ENCODE measurements at regions not wholly inside any gene's neighbourhood (a gene's known extent, or its start where the extent isn't known, plus 50 kb on each side); places are given as distances from the start of the nearest gene placed in this dataset.

DNA sequence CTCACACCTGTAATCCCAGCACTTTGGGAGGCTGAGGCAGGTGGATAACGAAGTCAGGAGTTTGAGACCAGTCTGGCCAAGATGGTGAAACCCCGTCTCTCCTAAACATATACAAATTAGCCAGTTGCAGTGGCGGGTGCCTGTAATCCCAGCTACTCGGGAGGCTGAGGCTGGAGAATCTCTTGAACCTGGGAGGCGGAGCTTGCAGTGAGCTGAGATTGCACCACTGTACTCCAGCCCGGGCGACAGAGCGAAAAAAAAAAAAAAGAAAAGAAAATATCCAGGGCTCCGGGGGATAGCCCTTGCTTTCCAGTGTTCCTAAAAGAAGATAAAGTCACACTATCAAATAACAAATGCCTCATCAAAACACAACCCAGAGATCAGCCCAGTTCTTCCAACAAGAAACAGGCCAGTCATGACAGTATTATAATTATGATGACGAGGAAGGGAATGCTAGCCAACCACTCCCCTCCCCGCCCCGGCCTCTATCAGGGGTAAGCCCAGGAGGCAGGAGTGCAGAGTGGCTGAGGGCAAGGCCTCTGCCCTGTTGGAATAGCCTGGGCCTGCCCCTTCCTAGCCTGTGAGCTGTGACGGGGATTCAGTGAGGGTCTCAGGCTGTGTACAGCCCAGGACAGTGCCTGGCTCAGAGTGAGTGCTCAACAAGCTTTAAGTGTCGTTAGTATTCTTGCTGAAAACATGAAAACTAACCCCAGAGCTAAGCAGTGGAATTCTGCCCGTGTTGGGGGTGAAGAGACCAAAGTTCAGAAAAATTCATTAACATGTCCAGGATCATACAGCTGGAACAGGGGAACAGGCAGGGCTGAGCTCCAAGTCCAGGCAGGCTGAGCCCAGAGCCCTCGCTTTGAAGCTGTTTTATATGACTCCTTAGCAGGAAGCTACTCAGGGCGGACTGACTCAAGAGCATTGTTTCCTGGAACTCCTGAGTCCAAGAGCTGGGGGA is 54.3 kb downstream of the FAM241B start:
- DNase-seq (ENCODE audit: low spot score): no peak

DNA sequence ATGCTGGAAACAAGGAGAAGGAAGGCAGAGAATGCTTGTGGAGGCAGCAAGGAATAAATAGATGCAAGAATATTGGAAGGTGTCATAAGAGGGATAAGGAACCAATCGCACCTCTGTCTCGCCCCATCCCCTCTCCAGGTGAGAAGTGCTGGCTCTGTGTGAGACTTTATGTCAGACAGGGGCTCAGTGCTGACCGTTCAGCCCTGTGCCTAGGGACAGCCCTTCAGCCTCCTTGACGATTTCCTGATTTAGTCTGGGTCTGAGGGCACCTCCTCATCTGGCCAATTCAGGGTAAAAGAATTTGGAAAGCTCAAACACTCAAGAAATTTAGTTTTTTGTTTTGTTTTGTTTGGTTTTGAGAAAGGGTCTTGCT is 54.9 kb downstream of the FAM241B start:
- DNase-seq (ENCODE audit: low spot score): no peak

DNA sequence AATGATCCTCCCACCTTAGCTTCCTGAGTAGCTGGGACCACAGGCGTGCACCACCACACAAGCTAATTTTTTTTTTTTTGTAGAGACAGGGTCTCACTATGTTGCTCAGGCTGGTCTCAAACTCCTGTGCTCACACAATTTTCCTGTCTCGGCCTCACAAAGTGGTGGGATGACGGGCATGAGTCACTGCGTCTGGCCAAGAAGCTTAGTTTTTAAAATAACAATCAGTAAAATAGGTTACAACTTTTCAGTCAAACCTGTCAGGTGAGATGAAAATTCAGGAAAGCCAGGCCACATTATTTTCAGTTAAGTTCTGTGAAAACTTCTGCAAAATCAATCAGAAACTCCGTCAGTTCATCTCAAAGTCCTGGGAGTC is 55.4 kb downstream of the FAM241B start:
- DNase-seq (ENCODE audit: low spot score): no peak

DNA sequence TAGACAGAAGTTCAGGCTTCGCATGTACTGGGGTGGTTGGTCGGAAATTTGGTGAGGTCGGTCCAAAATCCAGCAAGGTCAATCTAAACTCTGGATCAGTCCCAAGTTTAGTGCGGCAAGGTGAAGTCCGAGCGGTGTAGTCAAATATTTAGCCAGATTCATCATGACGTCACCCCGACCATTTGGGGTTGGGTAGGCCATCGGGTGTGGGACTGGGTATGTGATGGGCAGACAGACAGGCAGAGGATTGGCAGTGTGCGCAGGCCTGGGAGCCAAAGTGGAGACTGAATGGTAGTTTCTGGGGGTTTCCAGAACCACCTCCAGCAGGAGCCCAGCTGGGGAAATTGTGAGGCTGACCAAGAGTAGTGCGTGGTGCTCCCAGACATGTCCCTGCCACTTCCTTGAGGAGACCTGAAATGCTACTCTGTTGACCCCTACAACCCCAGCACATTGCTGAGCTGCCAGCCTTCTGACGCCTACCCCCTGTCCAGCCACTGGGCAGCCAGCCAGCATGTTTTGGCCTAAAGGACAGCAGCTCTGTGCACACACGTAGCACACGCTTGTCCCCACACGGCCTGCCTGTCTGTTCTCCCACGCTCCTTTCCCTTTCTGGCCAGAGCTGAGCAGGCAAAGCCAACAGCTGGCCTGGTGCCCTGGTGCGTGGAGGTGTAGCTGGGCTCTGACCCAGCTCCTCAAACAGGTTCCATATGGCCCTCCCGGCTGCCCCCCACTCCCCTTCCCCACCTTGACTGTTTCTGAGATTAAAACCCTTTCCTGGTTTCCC is 55.9 kb downstream of the FAM241B start:
- no peak for DNase-seq (ENCODE audit: low spot score)

DNA sequence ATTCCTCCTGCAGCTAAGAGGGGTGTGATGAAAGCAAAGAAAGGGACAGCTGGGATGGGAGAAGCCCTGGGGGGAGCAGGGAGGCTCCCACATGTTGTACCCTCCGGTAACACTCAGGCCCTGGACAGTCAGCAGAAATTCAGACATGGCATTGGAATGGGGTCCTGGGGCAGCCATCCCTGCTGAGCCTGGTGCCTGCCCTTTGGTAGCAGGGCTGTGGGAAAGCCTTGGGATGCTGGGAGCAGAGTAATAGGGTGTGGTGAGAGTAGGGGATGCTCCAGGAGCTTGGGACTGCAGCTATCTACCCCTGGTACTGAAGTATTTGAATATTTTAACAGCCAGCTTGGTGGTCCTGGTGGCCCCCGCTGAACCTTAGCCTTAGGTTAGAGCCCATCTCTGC is 56.8 kb downstream of the FAM241B start:
- no peak for DNase-seq (ENCODE audit: low spot score)

DNA sequence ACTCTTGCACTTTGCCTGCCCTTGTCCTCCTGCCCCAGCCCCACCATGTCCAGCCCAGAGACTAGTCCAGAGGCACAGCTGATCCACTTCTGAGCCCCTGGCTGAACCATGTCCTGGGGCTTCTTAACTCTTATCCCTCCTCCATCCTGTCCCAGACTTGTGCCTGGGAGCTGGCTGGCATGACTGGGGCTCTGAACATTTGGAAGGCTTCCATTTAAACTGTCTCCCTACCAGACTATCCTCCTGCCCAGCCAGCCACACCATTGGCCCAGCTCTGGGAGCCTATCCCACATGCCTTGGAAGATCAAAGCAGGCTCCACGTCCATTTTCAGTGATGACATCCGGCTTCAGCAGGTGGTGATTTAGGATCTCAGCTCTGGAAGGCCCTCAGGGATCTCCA is 57.4 kb downstream of the FAM241B start:
- DNase-seq (ENCODE audit: low spot score): no peak

DNA sequence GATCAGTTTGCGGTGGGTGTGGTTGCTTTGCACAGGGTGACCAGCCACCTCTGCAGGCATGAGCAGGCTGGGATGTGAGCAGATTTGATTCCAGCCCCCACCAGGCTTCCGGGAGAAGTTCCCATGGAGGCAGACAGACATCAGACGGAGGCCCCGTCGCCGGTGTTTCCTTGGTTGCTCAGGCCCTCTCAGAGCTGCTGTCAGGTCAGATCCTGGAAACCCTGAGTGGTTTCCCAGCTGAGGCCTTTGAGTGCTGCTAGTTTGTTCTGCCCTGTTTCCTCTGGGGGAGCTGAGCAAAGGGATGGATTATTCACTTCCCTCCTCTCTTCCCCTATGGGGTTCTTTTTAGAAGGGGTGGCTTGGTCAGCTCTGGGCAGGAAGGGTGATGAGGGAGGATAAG is 62.2 kb downstream of the FAM241B start:
- no peak for DNase-seq (ENCODE audit: low spot score)

DNA sequence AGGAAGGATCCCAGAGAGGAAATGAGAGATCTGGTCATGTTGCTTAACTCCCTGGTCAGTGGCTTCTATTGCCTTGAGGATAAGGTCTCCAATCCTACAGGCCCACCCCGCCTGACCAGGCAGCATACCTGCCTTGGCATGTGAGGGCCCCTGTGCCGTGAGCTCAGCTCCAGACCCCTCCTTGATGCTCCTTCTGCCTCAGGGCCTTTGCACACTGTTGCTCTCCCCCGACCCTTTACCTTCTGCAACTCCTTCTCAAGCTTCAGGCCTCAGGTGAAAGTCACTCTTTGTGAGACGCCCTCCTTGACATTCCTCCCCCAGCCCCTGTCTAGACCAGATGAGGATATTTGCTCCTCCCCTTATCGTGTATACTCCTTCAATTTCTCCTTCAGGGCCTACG is 62.8 kb downstream of the FAM241B start:
- DNase-seq (ENCODE audit: low spot score): no peak

DNA sequence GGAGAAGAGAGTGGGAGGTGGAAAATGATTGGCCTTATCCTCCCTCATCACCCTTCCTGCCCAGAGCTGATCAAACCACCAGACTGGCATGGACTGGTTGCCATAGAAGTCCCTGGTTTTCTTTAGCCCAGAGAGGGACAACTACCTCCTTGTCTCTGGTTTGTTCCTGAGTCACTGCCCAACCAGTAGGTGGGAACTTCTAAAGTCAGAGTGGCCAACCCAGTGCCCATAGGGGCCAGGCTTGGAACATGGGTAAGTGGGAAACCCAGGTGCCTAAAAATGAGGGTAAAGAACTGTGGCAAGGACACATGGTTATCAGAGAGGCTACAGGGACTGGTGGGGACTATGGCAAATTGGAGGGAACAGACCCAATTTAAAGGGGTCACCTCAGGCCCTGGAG is 63.8 kb downstream of the FAM241B start:
- no peak for DNase-seq (ENCODE audit: low spot score)

DNA sequence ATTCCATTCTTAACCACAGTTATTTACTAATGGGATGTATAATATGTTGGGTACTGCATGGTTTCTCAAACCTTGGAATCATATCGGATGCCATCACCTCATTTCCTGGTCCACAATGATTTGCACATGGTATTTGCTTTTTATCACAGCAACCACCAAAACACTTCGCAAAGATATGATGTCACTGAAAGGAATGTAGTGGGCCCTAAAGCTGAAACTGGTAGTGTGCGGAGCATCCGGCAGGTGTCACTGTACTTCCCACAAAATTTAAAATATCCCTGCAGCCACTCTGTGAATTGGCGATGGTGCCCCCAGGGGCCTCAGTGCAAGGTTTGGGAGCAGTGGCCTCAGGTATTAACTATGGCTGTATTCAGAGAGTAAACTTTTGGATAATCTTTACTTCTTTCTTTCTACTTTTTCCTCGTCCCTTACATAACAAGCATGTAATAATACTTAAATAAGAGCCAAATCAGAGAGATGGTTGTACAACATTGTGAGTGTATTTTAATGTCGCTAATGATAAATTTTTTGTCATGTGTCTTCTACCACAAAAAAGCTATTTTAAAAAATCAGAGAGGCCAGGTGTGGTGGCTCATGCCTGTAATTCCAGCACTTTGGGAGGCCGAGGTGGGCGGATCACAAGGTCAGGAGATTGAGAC is 66.2 kb downstream of the FAM241B start:
- DNase-seq (ENCODE audit: low spot score): no peak

DNA sequence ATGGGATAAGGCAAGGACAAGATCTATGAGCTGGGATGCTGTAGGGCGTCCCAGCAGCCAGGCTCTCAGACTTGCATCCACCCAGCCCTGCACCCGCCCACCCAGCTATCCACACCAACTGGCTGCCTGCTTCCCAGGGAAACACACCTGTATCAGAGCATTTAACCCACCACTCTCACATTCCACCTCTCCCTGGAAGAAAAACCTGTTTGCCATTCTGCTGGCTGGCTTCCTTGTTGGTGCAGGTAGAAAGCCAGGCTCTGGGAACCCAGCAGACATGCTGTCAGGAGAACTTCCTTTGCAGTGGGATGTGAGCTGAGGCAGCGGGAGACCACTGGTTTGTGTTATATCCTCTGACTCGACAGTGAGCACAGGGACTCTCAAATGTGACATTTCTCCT is 67.0 kb downstream of the FAM241B start:
- DNase-seq (ENCODE audit: low spot score): no peak

DNA sequence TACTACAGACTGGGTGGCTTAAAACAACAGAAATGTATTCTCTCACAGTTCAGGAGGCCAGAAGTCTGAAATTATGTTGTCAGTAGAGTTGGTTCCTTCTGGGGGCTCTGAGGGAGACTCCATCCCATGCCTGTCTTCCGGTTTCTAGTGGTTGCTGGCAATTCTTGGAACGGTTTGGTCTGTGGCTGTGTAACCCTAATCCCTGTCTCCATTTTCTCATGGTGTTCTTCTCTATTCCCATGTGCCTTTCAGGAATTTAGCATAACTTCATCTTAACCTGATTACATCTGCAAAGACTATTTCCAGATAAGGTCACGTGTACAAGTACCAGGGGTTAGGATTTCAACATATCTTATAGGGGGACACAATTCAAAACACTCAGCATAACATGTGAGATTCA is 73.2 kb downstream of the FAM241B start:
- no peak for DNase-seq (ENCODE audit: low spot score)

DNA sequence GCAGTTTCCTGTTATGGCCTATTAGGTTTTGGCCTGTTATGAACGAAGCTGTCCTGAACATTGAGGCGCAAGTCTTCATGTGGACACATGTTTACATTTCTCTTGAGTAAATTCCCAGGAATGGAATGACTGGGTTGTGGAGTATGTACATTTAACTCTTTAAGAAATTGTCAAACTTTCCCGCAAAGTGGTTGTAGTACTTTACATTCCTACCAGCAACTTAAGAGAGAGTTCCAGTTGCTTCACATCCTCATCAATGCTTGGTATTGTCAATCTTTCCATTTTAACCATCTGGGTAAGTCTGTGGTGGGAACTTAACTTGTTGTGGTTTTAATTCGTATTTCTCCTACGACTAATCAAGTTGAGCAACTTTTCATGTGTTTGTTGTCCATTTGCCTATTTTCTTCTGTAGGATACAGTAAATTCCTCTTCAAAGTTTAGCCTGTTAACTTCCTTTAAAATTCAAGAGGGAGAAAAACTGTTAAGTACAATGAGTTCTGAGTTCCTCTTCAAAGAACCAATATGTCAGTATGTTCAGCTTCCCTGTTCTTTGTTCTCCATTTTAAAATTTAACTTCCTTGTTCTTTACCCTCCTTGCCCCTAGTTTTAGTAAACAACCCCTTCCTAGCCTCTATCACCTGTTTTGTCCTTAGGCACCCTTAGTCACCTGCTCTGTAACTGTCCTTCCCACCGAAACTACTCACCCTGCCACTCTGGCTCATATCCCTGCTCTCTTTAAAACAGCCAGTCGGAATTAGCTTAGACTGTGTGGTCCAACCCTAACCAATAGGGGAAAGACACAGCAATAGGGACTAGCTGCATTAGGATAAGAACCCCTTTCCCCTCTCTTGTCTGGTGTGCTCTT is 74.0 kb downstream of the FAM241B start:
- DNase-seq (ENCODE audit: low spot score): no peak

DNA sequence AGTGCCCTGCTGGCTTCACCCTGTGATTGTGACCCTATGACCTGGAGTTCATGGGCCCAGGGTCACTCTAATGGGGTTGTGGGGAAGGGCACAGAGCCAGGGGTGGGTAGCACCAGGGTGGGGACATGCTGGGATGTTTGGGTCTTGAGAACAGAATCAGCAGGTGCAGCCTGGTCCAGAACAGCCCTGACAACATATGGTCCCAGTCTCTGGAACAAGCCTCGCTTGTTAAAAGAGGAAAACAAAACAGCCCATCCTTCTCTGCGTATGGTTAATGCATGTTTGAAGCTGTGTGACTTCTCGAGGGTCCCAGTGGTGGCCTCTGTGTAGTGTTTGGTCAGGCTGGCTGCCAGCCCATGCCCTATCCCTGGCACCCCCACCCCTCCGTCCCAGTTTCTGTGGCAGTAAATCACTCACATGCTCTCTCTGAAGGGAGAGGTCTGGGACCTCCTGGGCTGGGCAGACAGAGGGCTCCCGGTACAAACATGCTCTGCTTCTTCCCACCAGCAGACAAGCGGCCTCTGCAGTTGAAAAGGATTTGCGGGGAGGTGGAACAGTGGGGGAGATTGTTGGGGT is 79.4 kb downstream of the FAM241B start:
- no peak for DNase-seq (ENCODE audit: low spot score)

DNA sequence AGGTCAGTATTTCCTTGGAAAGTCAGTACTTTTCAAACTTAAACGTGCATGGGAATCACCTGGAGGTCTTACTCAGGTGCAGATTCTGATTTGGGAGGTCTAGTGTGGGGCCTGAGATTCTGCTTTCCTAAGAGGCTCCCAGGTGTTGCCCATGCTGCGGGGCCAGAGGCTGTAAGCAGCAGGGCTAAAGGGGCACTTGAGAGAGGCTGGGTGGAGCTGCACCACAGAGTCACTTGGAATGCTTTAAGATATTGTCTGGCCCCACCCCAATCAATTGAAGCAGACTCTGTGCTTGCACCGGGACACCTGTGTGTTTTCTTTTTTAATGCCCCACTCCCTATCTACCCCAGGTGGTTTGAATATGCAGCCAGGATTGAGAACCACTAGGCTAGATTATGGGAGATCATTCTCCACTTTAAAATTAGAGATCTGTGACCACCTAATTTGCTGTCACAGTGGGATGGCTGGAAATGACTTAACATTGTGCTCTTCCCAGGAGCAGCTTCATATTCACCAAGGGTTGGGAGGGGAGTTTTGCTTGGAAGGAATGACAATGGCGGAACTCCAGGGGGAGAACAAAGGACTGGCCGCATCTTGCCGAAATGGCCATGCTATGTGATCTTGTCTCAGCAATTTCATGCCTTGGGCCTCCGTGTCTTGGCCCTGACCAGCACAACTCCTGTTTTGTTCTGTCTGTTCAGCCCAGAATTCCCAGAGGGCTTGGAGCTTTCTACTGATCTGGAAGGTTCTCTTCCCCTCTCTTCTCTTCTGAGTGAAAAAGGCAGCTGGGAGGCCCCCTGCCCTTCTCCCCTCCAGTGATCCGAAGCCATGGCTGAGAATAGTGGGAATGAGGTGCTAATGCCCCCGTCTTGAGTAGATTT is 80.2 kb downstream of the FAM241B start:
- no peak for DNase-seq (ENCODE audit: low spot score)

DNA sequence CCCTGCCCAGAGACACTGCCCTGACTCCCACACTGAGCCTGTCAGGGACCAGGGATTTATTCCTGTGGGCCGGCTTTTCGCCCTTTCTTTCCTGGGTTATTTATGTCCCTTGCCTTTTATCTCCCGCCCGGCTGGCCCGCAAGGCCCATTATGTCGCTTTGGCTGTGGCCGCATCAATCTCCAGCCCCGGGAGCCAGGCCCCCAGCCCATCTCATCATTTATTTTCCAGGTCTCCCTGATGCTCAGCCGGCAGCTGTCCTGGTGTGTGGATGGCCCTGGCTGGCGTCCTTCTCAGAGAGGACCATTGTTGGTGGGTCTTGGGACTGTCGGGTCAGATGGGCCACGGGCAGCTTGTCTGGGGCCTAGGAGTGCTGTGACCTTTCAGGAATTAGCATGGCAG is 82.3 kb downstream of the FAM241B start:
- no peak for DNase-seq (ENCODE audit: low spot score)

DNA sequence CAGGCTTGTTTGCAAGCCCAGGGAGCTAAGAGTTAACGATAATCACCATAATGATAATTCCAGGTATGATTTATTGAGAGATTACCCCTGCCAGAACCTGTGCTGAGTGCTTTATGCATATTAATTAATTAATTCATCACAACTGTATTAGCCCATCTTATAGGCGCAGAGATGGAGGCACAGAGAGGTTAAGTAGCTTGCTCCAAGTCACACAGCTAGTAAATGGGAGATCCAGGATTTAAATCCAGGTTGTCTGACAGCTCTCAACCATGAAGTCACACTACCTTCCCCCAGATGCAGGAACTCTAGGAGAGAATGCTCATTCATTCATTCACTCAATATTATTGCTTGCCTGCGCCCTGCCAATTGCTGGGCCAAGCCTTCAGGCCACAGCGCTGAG is 84.5 kb downstream of the FAM241B start:
- DNase-seq (ENCODE audit: low spot score): no peak

DNA sequence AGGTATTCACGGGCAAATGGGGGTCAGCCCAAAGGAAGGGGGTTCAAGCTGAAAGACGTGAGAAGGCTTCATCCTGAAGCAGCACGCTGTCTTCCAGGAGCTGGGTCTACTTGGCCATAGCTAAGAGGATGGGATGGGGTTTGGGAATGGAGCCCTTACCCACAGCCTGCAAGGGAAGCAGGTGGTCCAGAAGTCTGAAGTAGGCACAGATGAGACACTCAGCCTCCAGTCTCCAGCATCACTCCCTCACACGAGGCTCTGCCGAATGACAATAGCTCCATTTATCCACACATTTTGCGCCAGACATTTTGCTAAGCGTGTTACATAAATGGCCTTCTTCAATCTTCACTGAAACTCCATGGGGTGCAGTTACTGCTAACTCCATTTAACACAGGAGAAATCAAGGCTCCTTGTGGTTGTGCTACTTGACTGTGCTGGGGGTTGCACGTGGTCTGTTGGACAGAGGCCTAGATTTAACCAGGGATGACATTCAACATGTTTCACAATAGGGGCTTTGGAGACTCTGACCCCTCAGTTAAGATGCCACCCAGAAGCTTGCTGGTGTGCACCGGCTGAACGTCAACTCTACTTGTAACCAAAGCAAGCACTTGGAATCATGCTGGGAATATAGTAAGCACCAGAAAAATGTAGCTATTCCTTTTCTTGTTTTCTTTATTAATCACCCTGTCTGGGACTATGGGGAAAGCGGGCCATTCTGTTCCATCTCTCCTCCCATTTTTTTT is 85.3 kb downstream of the FAM241B start:
- DNase-seq (ENCODE audit: low spot score): no peak

DNA sequence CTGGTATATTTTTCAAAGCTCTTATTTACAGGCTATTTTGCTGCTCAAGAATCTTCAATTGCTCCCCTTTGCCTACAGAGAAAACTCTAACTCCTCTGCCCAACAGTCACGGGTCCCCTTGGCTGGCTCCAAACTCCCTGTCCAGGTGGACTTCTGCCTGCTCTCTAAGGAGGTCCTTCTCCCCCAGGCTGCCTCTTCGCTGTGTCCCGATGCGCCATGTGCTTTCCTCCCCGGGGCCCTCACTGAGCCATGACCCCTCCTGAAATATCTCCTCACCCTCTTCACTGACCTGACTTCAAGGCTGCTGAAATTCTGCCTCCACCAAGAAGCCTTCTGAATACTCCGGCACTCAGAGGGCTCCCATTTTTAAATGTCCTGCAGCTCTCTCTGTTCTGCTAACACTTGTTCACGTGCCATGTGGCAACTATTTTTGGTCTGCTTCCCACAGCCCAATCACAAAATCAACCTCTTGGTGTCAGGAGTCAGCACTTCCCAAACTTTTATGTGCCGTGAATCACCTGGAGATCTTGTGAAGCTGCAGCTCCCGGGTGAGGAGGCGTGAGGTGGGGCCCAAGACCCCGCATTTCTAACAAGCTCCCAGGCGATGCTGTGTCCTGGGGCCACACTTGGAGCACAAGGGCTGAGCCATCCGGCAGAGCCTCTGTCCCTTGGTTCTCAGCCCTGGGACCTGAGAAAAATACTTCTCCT is 85.7 kb upstream of the COL13A1 start:
- no peak for DNase-seq (ENCODE audit: low spot score)
